Panc1 (cell line): ENCODE measurements at regions not wholly inside any gene's neighbourhood (a gene's known extent, or its start where the extent isn't known, plus 50 kb on each side); places are given as distances from the start of the nearest gene placed in this dataset.

ENCODE experiments used
- ATAC-seq: fragments of 200-7000 bp; cut with Tn5 transposase; 2 replicates; pipeline ENCODE4 v1.9.1; 2020; ENCODE audit warnings: mild to moderate bottlenecking, moderate library complexity
- BruUV-seq: library from RNA; stranded (reverse); fragments of 400-500 nt; replicated peaks from 2 replicates; lab custom pipeline; 2021; lab: Mats Ljungman, UMichigan
- CTCF ChIA-PET: fragments of 300-600 bp; sonication (Branson Sonifier 250); formaldehyde crosslinking; loops from one replicate; lab custom pipeline; 2022; ENCODE audit warnings: antibody characterized with exemption; lab: Charles Lee
- POLR2A ChIA-PET: fragments of 300-600 bp; sonication (Branson Sonifier 250); formaldehyde crosslinking; loops from one replicate; lab custom pipeline; 2022; ENCODE audit warnings: antibody characterized with exemption; lab: Charles Lee
- DNase-seq: peaks from one replicate; pipeline ENCODE4 v3.0.0-alpha.2; 2010; ENCODE audit warnings: low read depth, low spot score
- H3K27ac ChIP-seq: 2 replicates; pipeline ENCODE4 v1.5.1; 2011; ENCODE audit warnings: mild to moderate bottlenecking, low read length, inconsistent platforms
- H3K27me3 ChIP-seq: fragments of 200-500 bp; sonication (Bioruptor generic); 2 replicates; pipeline ENCODE4 v1.6.0; 2014; ENCODE audit warnings: low read length, inconsistent platforms; ENCODE audit not compliant: control insufficient read depth, insufficient read depth
- H3K36me3 ChIP-seq: fragments of 200-500 bp; sonication (Bioruptor generic); 2 replicates; pipeline ENCODE4 v1.5.1; 2014; ENCODE audit warnings: inconsistent platforms, mild to moderate bottlenecking, low read length, moderate library complexity; ENCODE audit not compliant: control insufficient read depth, insufficient read depth
- H3K4me1 ChIP-seq: 2 replicates; pipeline ENCODE4 v1.5.1; 2011; ENCODE audit warnings: inconsistent platforms, mild to moderate bottlenecking, low read length, moderate library complexity; ENCODE audit not compliant: control insufficient read depth, insufficient read depth
- H3K4me3 ChIP-seq, 2 experiments: 2 replicates each; pipeline ENCODE4 v1.5.1; 2011 to 2012; ENCODE audit warnings: low read depth in 2 of 2, low read length in 2 of 2, mild to moderate bottlenecking in 2 of 2, inconsistent platforms in 1 of 2, moderate library complexity in 1 of 2
- H3K9me3 ChIP-seq: fragments of 200-500 bp; sonication (Bioruptor generic); 2 replicates; pipeline ENCODE4 v1.5.1; 2014; ENCODE audit warnings: low read depth, mild to moderate bottlenecking, inconsistent platforms, low read length, moderate library complexity; ENCODE audit not compliant: control insufficient read depth, insufficient read depth
- POLR2AphosphoS5 ChIP-seq: IDR thresholded peaks from 2 replicates; pipeline ENCODE4 v1.6.1; 2012; ENCODE audit warnings: mild to moderate bottlenecking, low read depth, low read length, moderate library complexity
- SIN3A ChIP-seq: IDR thresholded peaks from 2 replicates; pipeline ENCODE4 v1.6.1; 2012; ENCODE audit warnings: low read depth, mild to moderate bottlenecking, low read length, moderate library complexity, borderline replicate concordance; ENCODE audit not compliant: insufficient read depth
- TCF7L2 ChIP-seq: IDR thresholded peaks from 2 replicates; pipeline ENCODE4 v1.6.1; 2011; ENCODE audit warnings: mild to moderate bottlenecking, low read depth, low read length, inconsistent platforms
- in situ Hi-C: cut with HindIII; loops from 2 replicates; pipeline ENCODE4 v1.10.0; 2016; ENCODE audit warnings: low sequenced_read_pairs, low pct_unique_long_range_greater_than_20kb
- intact Hi-C: fragments of 100-400 bp; cut with micrococcal nuclease; formaldehyde crosslinking; loops from one replicate; pipeline ENCODE4 v1.10.0; 2022; ENCODE audit not compliant: unreplicated experiment
- TF ChIP-seq, protein P1 (sequence below), 2 experiments: IDR thresholded peaks; 2 replicates each; pipeline ENCODE4 v1.6.1; 2011 to 2012; ENCODE audit warnings: low read depth in 2 of 2, control low read depth in 1 of 2, low read length in 1 of 2, mild to moderate bottlenecking in 1 of 2, moderate library complexity in 1 of 2; ENCODE audit not compliant: insufficient read depth in 1 of 2
- TF ChIP-seq, protein P2 (sequence below): fragments of 450-650 bp; IDR thresholded peaks from 2 replicates; pipeline ENCODE4 v1.5.1; 2017; ENCODE audit warnings: mild to moderate bottlenecking

- no peaks in the 10 kb centered on the region for H3K36me3 ChIP-seq
- H3K4me3 ChIP-seq, result no peak overlapping the region
- ChIA-PET CTCF (no interaction called here), POLR2A (no interaction called here)
- no peak for DNase-seq
- H3K9me3 ChIP-seq, result no peaks in the 10 kb centered on the region
- H3K27me3 ChIP-seq, result no peaks in the 10 kb centered on the region
- no peak for ATAC-seq
- no TSS peak for BruUV-seq
- intact Hi-C loops (no loop called here), in situ Hi-C loops (no loop called here)
- TF ChIP-seq, protein P1, sequence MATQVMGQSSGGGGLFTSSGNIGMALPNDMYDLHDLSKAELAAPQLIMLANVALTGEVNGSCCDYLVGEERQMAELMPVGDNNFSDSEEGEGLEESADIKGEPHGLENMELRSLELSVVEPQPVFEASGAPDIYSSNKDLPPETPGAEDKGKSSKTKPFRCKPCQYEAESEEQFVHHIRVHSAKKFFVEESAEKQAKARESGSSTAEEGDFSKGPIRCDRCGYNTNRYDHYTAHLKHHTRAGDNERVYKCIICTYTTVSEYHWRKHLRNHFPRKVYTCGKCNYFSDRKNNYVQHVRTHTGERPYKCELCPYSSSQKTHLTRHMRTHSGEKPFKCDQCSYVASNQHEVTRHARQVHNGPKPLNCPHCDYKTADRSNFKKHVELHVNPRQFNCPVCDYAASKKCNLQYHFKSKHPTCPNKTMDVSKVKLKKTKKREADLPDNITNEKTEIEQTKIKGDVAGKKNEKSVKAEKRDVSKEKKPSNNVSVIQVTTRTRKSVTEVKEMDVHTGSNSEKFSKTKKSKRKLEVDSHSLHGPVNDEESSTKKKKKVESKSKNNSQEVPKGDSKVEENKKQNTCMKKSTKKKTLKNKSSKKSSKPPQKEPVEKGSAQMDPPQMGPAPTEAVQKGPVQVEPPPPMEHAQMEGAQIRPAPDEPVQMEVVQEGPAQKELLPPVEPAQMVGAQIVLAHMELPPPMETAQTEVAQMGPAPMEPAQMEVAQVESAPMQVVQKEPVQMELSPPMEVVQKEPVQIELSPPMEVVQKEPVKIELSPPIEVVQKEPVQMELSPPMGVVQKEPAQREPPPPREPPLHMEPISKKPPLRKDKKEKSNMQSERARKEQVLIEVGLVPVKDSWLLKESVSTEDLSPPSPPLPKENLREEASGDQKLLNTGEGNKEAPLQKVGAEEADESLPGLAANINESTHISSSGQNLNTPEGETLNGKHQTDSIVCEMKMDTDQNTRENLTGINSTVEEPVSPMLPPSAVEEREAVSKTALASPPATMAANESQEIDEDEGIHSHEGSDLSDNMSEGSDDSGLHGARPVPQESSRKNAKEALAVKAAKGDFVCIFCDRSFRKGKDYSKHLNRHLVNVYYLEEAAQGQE (IDR thresholded peaks at IDR 0.05; ENCODE audit: insufficient read depth in 1 of 2, low read depth in 2 of 2, low read length in 1 of 2), result no peak
- no peak for TF ChIP-seq POLR2AphosphoS5
- no peak for TF ChIP-seq TCF7L2
- H3K4me1 ChIP-seq, result no peaks in the 10 kb centered on the region
- H3K27ac ChIP-seq, result no peak overlapping the region
Measured at GRCh38 chr3:155024006-155024638, 56.0 kb upstream of the MME start.

GRCh38 chr3:155022896-155023295 lies 57.2 kb upstream of the MME start:
- H3K27me3 ChIP-seq, result no peaks in the 10 kb centered on the region
- CTCF ChIA-PET, result no interaction called here
- H3K27ac ChIP-seq, result no peak overlapping the region
- BruUV-seq, result no TSS peak
- in situ Hi-C loops, result no loop called here
- no peak overlapping the region for H3K4me3 ChIP-seq
- ATAC-seq (no peak), DNase-seq (no peak)
- intact Hi-C loops, result no loop called here
- no peaks in the 10 kb centered on the region for H3K36me3 ChIP-seq
- H3K4me1 ChIP-seq, result no peaks in the 10 kb centered on the region
- POLR2A ChIA-PET, result no interaction called here
- TF ChIP-seq TCF7L2, result no peak
- TF ChIP-seq POLR2AphosphoS5, result no peak
- no peak for TF ChIP-seq SIN3A
- TF ChIP-seq, protein P2, sequence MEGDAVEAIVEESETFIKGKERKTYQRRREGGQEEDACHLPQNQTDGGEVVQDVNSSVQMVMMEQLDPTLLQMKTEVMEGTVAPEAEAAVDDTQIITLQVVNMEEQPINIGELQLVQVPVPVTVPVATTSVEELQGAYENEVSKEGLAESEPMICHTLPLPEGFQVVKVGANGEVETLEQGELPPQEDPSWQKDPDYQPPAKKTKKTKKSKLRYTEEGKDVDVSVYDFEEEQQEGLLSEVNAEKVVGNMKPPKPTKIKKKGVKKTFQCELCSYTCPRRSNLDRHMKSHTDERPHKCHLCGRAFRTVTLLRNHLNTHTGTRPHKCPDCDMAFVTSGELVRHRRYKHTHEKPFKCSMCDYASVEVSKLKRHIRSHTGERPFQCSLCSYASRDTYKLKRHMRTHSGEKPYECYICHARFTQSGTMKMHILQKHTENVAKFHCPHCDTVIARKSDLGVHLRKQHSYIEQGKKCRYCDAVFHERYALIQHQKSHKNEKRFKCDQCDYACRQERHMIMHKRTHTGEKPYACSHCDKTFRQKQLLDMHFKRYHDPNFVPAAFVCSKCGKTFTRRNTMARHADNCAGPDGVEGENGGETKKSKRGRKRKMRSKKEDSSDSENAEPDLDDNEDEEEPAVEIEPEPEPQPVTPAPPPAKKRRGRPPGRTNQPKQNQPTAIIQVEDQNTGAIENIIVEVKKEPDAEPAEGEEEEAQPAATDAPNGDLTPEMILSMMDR, result no peak
- H3K9me3 ChIP-seq, result no peaks in the 10 kb centered on the region

DNA sequence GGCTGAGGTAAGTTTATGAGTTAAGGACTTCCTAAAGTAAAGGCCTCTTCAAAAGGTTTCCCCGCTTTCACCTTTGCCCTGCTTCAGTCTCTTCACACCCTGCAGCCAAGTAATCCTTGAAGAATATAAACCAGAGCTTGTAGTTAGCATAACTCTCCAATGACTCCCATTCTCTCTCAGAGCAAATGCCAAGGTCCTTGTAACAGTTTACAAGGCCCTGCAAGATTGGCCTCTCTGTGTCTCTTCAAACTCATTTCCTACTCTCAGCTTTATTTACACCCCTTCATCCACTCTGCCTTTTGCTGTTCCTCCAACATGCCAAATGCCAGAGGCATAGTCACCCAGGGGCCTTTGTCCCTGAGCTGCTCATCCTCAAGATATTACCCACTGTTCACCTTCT lies 60.5 kb upstream of the MME start:
- POLR2A ChIA-PET, result no interaction called here
- Histone ChIP-seq H3K27me3 (no peaks in the 10 kb centered on the region), H3K36me3 (no peaks in the 10 kb centered on the region), H3K4me1 (no peaks in the 10 kb centered on the region), H3K27ac (no peak overlapping the region), H3K9me3 (no peaks in the 10 kb centered on the region), H3K4me3 (no peak overlapping the region)
- ATAC-seq (no peak), DNase-seq (no peak)
- no TSS peak for BruUV-seq
- in situ Hi-C loops, result no loop called here
- CTCF ChIA-PET, result no interaction called here
- TF ChIP-seq, protein P1 (IDR thresholded peaks at IDR 0.05; ENCODE audit: insufficient read depth in 1 of 2, low read depth in 2 of 2, low read length in 1 of 2), result no peak
- TF ChIP-seq SIN3A (no peak), TCF7L2 (no peak), POLR2AphosphoS5 (no peak)
- TF ChIP-seq, protein P2, result no peak
- intact Hi-C loops, result no loop called here
